Ishikawa (cell line): ENCODE measurements at regions not wholly inside any gene's neighbourhood (a gene's known extent, or its start where the extent isn't known, plus 50 kb on each side); places are given as distances from the start of the nearest gene placed in this dataset.

ENCODE experiments used
- CREB1 ChIP-seq: IDR thresholded peaks from 2 replicates; pipeline ENCODE4 v1.6.1; 2012; ENCODE audit warnings: low read depth
- FOXM1 ChIP-seq: IDR thresholded peaks from 2 replicates; pipeline ENCODE4 v1.6.1; 2012; ENCODE audit warnings: low read depth, borderline replicate concordance
- TF ChIP-seq, protein P1 (sequence below): IDR thresholded peaks from 2 replicates; pipeline ENCODE4 v1.6.1; 2012

DNA sequence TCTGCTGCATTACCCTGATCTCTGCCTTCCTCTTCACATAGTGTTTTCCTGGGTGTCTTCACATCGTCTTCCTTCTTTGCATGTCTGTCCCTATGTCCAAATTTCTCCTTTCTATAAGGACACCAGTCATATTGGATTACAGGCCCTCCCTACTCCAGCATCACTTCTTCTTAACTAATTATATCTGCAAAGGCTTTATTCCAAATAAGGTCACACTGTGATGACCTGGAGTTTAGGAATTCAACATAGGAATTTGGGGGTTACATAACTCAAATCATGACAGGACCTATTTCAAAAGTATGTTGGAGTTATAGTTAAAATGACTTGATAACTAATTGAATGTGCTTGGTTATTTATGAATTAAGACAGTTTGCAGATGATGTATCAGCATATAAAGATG lies 490.5 kb upstream of the ERCC4 start:
- TF ChIP-seq CREB1 (no peak), FOXM1 (no peak)
- TF ChIP-seq, protein P1, sequence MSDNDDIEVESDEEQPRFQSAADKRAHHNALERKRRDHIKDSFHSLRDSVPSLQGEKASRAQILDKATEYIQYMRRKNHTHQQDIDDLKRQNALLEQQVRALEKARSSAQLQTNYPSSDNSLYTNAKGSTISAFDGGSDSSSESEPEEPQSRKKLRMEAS, result no peak
